GM12878 (cell line): ENCODE measurements at regions not wholly inside any gene's neighbourhood (a gene's known extent, or its start where the extent isn't known, plus 50 kb on each side); places are given as distances from the start of the nearest gene placed in this dataset.

Experiments used
- ATAC-seq: fragments of 200-7000 bp; cut with Tn5 transposase; 3 replicates; pipeline ENCODE4 v1.9.1; 2020; ENCODE audit warnings: mild to moderate bottlenecking, moderate library complexity
- BruUV-seq: library from RNA; stranded (reverse); fragments of 400-500 nt; replicated peaks from 2 replicates; lab custom pipeline; 2021; lab: Mats Ljungman, UMichigan
- CTCF ChIA-PET: fragments of 300-600 bp; sonication (Branson Sonifier 250); formaldehyde crosslinking; extraction: SDS; loops from one replicate; lab custom pipeline; 2021; ENCODE audit warnings: inconsistent platforms; lab: Yijun Ruan, JAX
- POLR2A ChIA-PET: fragments of 350-600 bp; formaldehyde crosslinking; extraction: SDS; loops from one replicate; lab custom pipeline; 2021; ENCODE audit warnings: inconsistent platforms; lab: Charles Lee
- RAD21 ChIA-PET: fragments of 300-600 bp; sonication (Branson Sonifier 250); formaldehyde crosslinking; loops from one replicate; lab custom pipeline; 2023; ENCODE audit warnings: antibody characterized with exemption; ENCODE audit not compliant: unreplicated experiment; lab: Charles Lee
- SMC1A ChIA-PET: fragments of 300-600 bp; sonication (Branson Sonifier 250); formaldehyde crosslinking; loops from one replicate; lab custom pipeline; 2023; ENCODE audit not compliant: unreplicated experiment, uncharacterized antibody; lab: Charles Lee
- DNase-seq: peaks from one replicate; pipeline ENCODE4 v3.0.0-alpha.2; 2011; ENCODE audit warnings: low read depth, low spot score
- FAIRE-seq: peaks from 3 replicates; lab custom pipeline; 2011; peaks lifted over from hg19 to GRCh38; lab: Jason Lieb, UNC
- H2AFZ ChIP-seq: 2 replicates; pipeline ENCODE4 v1.6.0; 2011; ENCODE audit warnings: low read depth, low read length, control low read depth; ENCODE audit not compliant: control insufficient read depth
- H3K27ac ChIP-seq: 2 replicates; pipeline ENCODE4 v1.5.1; 2011; ENCODE audit warnings: control low read depth; ENCODE audit not compliant: control insufficient read depth, insufficient read depth
- H3K27me3 ChIP-seq, 2 experiments: replicated peaks in 1 of 2; 2 replicates each; pipeline versions ENCODE4 v1.6.0 to v1.6.1; 2011; ENCODE audit warnings: low read length in 1 of 2; ENCODE audit not compliant: control insufficient read depth in 2 of 2, insufficient read depth in 2 of 2
- H3K36me3 ChIP-seq, 2 experiments: 2 replicates each; pipeline ENCODE4 v1.5.1; 2011; ENCODE audit warnings: low read length in 1 of 2; ENCODE audit not compliant: control insufficient read depth in 2 of 2, insufficient read depth in 2 of 2
- H3K4me1 ChIP-seq: 2 replicates; pipeline ENCODE4 v1.6.1; 2011; ENCODE audit warnings: mild to moderate bottlenecking, low read length, moderate library complexity, mixed read lengths; ENCODE audit not compliant: control insufficient read depth, insufficient read depth
- H3K4me2 ChIP-seq: 2 replicates; pipeline ENCODE4 v1.6.0; 2011; ENCODE audit warnings: control low read depth; ENCODE audit not compliant: control insufficient read depth, insufficient read depth
- H3K4me3 ChIP-seq: fragments of 200-600 bp; sonication (generic); 2 replicates; pipeline ENCODE4 v1.5.1; 2016
- H3K79me2 ChIP-seq: 2 replicates; pipeline ENCODE4 v1.6.0; 2011; ENCODE audit warnings: low read length; ENCODE audit not compliant: control insufficient read depth, insufficient read depth
- H3K9ac ChIP-seq: 2 replicates; pipeline ENCODE4 v1.8.0; 2011; ENCODE audit warnings: low read length, control low read depth, mixed read lengths; ENCODE audit not compliant: control insufficient read depth, insufficient read depth
- H3K9me3 ChIP-seq: replicated peaks from 3 replicates; pipeline ENCODE4 v1.5.1; 2011; ENCODE audit warnings: mild to moderate bottlenecking, low read length; ENCODE audit not compliant: control insufficient read depth, insufficient read depth
- H4K20me1 ChIP-seq: 2 replicates; pipeline ENCODE4 v1.6.0; 2011; ENCODE audit not compliant: control insufficient read depth, insufficient read depth
- CHD4 ChIP-seq: fragments of 200-600 bp; sonication (generic); IDR thresholded peaks from 2 replicates; pipeline ENCODE4 v1.6.1; 2016; ENCODE audit warnings: mild to moderate bottlenecking
- GABPA ChIP-seq: IDR thresholded peaks from 2 replicates; pipeline ENCODE4 v1.6.1; 2014; ENCODE audit warnings: antibody characterized with exemption, low read depth, mild to moderate bottlenecking, inconsistent platforms
- NBN ChIP-seq: fragments of 450-650 bp; IDR thresholded peaks from 2 replicates; pipeline ENCODE4 v1.6.1; 2016
- NFYA ChIP-seq: IDR thresholded peaks from 2 replicates; pipeline ENCODE4 v1.6.1; 2011; ENCODE audit warnings: low read depth, mild to moderate bottlenecking, low read length, improper control_type of control experiment, borderline replicate concordance
- RB1 ChIP-seq: fragments of 450-650 bp; formaldehyde crosslinking; IDR thresholded peaks from 2 replicates; pipeline ENCODE4 v1.6.1; 2017; ENCODE audit warnings: mild to moderate bottlenecking, borderline replicate concordance
- WGBS: methylation state at CpG from one replicate; pipeline ENCODE4 v1.1.6; 2016; ENCODE audit warnings: low lambda C conversion rate; ENCODE audit not compliant: insufficient replicate concordance, insufficient coverage; ENCODE audit errors: missing lambda C conversion rate; 5-methylcytosine and 5-hydroxymethylcytosine counted together
- in situ Hi-C: fragments of 300-500 bp; cut with MboI; formaldehyde crosslinking; loops from 9 replicates; pipeline ENCODE4 v1.14.3; 2018; ENCODE audit warnings: mixed read lengths
- intact Hi-C: fragments of 100-400 bp; cut with micrococcal nuclease; formaldehyde crosslinking; loops from one replicate; pipeline ENCODE4 v1.14.2; 2022; ENCODE audit not compliant: unreplicated experiment
- TF ChIP-seq, protein P1 (sequence below): IDR thresholded peaks from 2 replicates; pipeline ENCODE4 v1.6.1; 2012; ENCODE audit warnings: low read depth, low read length, improper control_type of control experiment
- TF ChIP-seq, protein P2 (sequence below): fragments of 450-650 bp; IDR thresholded peaks from 2 replicates; pipeline ENCODE4 v1.6.1; 2016; ENCODE audit warnings: mild to moderate bottlenecking
- TF ChIP-seq, protein P3 (sequence below): IDR thresholded peaks from 2 replicates; pipeline ENCODE4 v1.6.1; 2011; ENCODE audit warnings: mild to moderate bottlenecking, low read depth, low read length, moderate library complexity; ENCODE audit not compliant: insufficient replicate concordance
- TF ChIP-seq, protein P4 (sequence below): IDR thresholded peaks from 2 replicates; pipeline ENCODE4 v1.6.1; 2011; ENCODE audit warnings: low read depth, low read length, improper control_type of control experiment, borderline replicate concordance

GRCh38 chr6:11848852-11849731 is 70.5 kb upstream of the ADTRP start (continued):
- TF ChIP-seq GABPA, result no peak
- TF ChIP-seq RB1, result no peak
- TF ChIP-seq, protein P1, sequence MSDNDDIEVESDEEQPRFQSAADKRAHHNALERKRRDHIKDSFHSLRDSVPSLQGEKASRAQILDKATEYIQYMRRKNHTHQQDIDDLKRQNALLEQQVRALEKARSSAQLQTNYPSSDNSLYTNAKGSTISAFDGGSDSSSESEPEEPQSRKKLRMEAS, result no peak
- TF ChIP-seq, protein P2, sequence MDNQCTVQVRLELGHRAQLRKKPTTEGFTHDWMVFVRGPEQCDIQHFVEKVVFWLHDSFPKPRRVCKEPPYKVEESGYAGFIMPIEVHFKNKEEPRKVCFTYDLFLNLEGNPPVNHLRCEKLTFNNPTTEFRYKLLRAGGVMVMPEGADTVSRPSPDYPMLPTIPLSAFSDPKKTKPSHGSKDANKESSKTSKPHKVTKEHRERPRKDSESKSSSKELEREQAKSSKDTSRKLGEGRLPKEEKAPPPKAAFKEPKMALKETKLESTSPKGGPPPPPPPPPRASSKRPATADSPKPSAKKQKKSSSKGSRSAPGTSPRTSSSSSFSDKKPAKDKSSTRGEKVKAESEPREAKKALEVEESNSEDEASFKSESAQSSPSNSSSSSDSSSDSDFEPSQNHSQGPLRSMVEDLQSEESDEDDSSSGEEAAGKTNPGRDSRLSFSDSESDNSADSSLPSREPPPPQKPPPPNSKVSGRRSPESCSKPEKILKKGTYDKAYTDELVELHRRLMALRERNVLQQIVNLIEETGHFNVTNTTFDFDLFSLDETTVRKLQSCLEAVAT, result no peak
- TF ChIP-seq CHD4, result no peak
- TF ChIP-seq NFYA, result no peak
- no peak for TF ChIP-seq NBN

DNA sequence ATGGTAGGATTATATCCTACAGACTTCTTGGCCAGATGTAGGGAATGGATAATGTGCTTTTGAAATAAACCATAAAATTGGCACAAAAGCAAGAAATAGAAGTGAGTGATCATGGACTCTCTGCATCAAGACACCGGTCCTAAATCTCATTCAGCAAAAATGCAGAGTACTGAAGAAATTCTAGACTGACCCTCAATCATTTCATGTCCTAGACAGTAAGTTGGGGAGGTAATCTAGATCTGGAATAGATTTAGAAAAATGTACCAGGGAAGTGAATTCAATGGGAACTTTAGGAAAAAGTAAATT is 69.7 kb upstream of the ADTRP start:
- peaks cover 13% of the 10 kb centered on the region; the same call in 1 of the 2 replicates for H3K4me1 ChIP-seq
- in situ Hi-C loops (no loop called here), intact Hi-C loops (no loop called here)
- FAIRE-seq (no peak), ATAC-seq (no peak), DNase-seq (no peak)
- H3K27ac ChIP-seq, result peak overlapping the region; percentile 54; the same call in 1 of the 2 replicates
- no peaks in the 10 kb centered on the region for H3K79me2 ChIP-seq
- no peak overlapping the region for H3K4me3 ChIP-seq
- no peak overlapping the region for H3K9ac ChIP-seq
- ChIA-PET POLR2A (no interaction called here), CTCF (interaction anchor here (1.6 kb wide), 1 partner anchor 126 kb away, joined by 5 read pairs; no protein-coding TSS in a partner anchor), RAD21 (interaction anchor here (1.1 kb wide), 1 partner anchor 12 kb away, joined by 4 read pairs; no protein-coding TSS in a partner anchor), SMC1A (no interaction called here)
- no peaks in the 10 kb centered on the region for H4K20me1 ChIP-seq
- H3K4me2 ChIP-seq, result no peak overlapping the region
- TF ChIP-seq, protein P3, sequence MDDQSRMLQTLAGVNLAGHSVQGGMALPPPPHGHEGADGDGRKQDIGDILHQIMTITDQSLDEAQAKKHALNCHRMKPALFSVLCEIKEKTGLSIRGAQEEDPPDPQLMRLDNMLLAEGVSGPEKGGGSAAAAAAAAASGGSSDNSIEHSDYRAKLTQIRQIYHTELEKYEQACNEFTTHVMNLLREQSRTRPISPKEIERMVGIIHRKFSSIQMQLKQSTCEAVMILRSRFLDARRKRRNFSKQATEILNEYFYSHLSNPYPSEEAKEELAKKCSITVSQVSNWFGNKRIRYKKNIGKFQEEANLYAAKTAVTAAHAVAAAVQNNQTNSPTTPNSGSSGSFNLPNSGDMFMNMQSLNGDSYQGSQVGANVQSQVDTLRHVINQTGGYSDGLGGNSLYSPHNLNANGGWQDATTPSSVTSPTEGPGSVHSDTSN, result no peak
- TF ChIP-seq, protein P4, sequence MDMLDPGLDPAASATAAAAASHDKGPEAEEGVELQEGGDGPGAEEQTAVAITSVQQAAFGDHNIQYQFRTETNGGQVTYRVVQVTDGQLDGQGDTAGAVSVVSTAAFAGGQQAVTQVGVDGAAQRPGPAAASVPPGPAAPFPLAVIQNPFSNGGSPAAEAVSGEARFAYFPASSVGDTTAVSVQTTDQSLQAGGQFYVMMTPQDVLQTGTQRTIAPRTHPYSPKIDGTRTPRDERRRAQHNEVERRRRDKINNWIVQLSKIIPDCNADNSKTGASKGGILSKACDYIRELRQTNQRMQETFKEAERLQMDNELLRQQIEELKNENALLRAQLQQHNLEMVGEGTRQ, result no peak
- BruUV-seq, result no TSS peak
- 100% methylated on average over 1 of the region's 1 CpG for WGBS
- peaks cover 27% of the 10 kb centered on the region for H3K9me3 ChIP-seq
- peaks cover 0 to 2% of the 10 kb centered on the region in 2 experiments; a peak in 1 of 4 replicates for H3K36me3 ChIP-seq
- H3K27me3 ChIP-seq, result no peaks in the 10 kb centered on the region
- H2AFZ ChIP-seq, result no peak overlapping the region
